Hepatocyte (in vitro differentiated cells): ENCODE measurements at regions not wholly inside any gene's neighbourhood (a gene's known extent, or its start where the extent isn't known, plus 50 kb on each side); places are given as distances from the start of the nearest gene placed in this dataset.

ENCODE experiments used
- DNase-seq: peaks from one replicate; pipeline ENCODE4 v3.0.0-alpha.2; 2016; ENCODE audit warnings: low spot score
- H2AFZ ChIP-seq: fragments of 200-600 bp; sonication (generic); 2 replicates; pipeline ENCODE4 v1.6.0; 2016; ENCODE audit warnings: antibody characterized with exemption, mild to moderate bottlenecking
- H3K27ac ChIP-seq: fragments of 200-600 bp; sonication (generic); 2 replicates; pipeline ENCODE4 v1.5.1; 2016; ENCODE audit warnings: mild to moderate bottlenecking
- H3K27me3 ChIP-seq: fragments of 200-600 bp; sonication (generic); 2 replicates; pipeline ENCODE4 v1.6.1; 2016
- H3K36me3 ChIP-seq: fragments of 200-600 bp; sonication (generic); replicated peaks from 2 replicates; pipeline ENCODE4 v1.5.1; 2016; ENCODE audit warnings: low read depth; ENCODE audit not compliant: insufficient read depth
- H3K4me1 ChIP-seq: fragments of 200-600 bp; sonication (generic); 2 replicates; pipeline ENCODE4 v1.5.1; 2016; ENCODE audit warnings: mild to moderate bottlenecking, moderate library complexity; ENCODE audit not compliant: insufficient read depth
- H3K4me2 ChIP-seq: fragments of 200-600 bp; sonication (generic); 2 replicates; pipeline ENCODE4 v1.6.0; 2016
- H3K4me3 ChIP-seq: fragments of 200-600 bp; sonication (generic); 2 replicates; pipeline ENCODE4 v1.5.1; 2016; ENCODE audit warnings: mild to moderate bottlenecking
- H3K79me2 ChIP-seq: fragments of 200-600 bp; sonication (generic); 2 replicates; pipeline ENCODE4 v1.6.0; 2017; ENCODE audit warnings: mild to moderate bottlenecking
- H3K9me2 ChIP-seq: fragments of 200-600 bp; sonication (generic); replicated peaks from 2 replicates; pipeline ENCODE4 v1.6.0; 2017; ENCODE audit warnings: mild to moderate bottlenecking; ENCODE audit not compliant: insufficient read depth
- H3K9me3 ChIP-seq: fragments of 200-600 bp; sonication (generic); 2 replicates; pipeline ENCODE4 v1.5.1; 2016; ENCODE audit warnings: low read depth, mild to moderate bottlenecking
- H4K20me1 ChIP-seq: fragments of 200-600 bp; sonication (generic); 2 replicates; pipeline ENCODE4 v1.6.0; 2016; ENCODE audit warnings: mild to moderate bottlenecking; ENCODE audit not compliant: insufficient read depth, poor library complexity, severe bottlenecking
- EZH2 ChIP-seq: fragments of 200-600 bp; sonication (generic); IDR thresholded peaks from 2 replicates; pipeline ENCODE4 v1.6.1; 2016; ENCODE audit warnings: antibody characterized with exemption, mild to moderate bottlenecking, borderline replicate concordance
- EZH2phosphoT487 ChIP-seq: fragments of 200-600 bp; sonication (generic); IDR thresholded peaks from one replicate; pipeline ENCODE4 v1.6.1; 2018; ENCODE audit warnings: antibody characterized with exemption, mild to moderate bottlenecking, low read depth, moderate library complexity; ENCODE audit not compliant: unreplicated experiment, severe bottlenecking
- WGBS: methylation state at CpG from one replicate; pipeline ENCODE4 v1.1.6; 2016; ENCODE audit warnings: low lambda C conversion rate; ENCODE audit errors: missing lambda C conversion rate; 5-methylcytosine and 5-hydroxymethylcytosine counted together
- TF ChIP-seq, protein P1 (sequence below): fragments of 200-600 bp; sonication (generic); IDR thresholded peaks from 2 replicates; pipeline ENCODE4 v1.5.1; 2016; ENCODE audit warnings: antibody characterized with exemption, mild to moderate bottlenecking; ENCODE audit not compliant: poor library complexity

DNA sequence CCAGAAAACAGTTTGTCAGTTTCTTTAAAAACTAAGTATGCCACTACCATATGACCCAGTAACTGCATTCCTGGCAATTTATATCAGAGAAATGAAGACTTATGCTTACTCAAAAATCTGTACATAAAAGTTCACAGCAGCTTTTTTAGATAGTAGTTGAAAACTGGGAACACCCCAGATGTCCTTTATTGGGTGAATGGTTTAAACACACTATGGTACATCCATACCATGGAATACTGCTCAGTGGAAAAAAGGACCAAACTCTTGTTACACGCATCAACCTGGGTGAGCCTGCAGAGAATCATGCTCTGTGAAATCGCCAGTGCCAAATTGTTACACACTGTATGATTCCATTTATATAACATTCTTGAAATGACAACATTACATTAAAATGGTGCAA, 127.6 kb upstream of the RET start:
- WGBS, result 98% methylated on average over 2 of the region's 2 CpGs
- Histone ChIP-seq H3K4me2 (no peak overlapping the region), H3K27ac (no peak overlapping the region), H3K9me2 (no peaks in the 10 kb centered on the region), H2AFZ (no peak overlapping the region), H3K36me3 (no peaks in the 10 kb centered on the region), H3K9me3 (no peaks in the 10 kb centered on the region), H4K20me1 (no peaks in the 10 kb centered on the region), H3K4me3 (no peak overlapping the region), H3K27me3 (peaks cover 9% of the 10 kb centered on the region), H3K4me1 (peaks cover 7% of the 10 kb centered on the region), H3K79me2 (no peaks in the 10 kb centered on the region)
- no peak for DNase-seq
- TF ChIP-seq, protein P1, sequence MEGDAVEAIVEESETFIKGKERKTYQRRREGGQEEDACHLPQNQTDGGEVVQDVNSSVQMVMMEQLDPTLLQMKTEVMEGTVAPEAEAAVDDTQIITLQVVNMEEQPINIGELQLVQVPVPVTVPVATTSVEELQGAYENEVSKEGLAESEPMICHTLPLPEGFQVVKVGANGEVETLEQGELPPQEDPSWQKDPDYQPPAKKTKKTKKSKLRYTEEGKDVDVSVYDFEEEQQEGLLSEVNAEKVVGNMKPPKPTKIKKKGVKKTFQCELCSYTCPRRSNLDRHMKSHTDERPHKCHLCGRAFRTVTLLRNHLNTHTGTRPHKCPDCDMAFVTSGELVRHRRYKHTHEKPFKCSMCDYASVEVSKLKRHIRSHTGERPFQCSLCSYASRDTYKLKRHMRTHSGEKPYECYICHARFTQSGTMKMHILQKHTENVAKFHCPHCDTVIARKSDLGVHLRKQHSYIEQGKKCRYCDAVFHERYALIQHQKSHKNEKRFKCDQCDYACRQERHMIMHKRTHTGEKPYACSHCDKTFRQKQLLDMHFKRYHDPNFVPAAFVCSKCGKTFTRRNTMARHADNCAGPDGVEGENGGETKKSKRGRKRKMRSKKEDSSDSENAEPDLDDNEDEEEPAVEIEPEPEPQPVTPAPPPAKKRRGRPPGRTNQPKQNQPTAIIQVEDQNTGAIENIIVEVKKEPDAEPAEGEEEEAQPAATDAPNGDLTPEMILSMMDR, result no peak
- TF ChIP-seq EZH2 (no peak), EZH2phosphoT487 (no peak)

GRCh38 chr10:42950606-42951485, 126.0 kb upstream of the RET start:
- no peaks in the 10 kb centered on the region for H3K36me3 ChIP-seq
- no peak overlapping the region for H2AFZ ChIP-seq
- TF ChIP-seq, protein P1, result no peak
- TF ChIP-seq EZH2 (no peak), EZH2phosphoT487 (no peak)
- H3K4me2 ChIP-seq, result peak overlapping the region; percentile 71
- no peaks in the 10 kb centered on the region for H4K20me1 ChIP-seq
- WGBS, result 84% methylated on average over 25 of the region's 27 CpGs
- no peaks in the 10 kb centered on the region for H3K9me3 ChIP-seq
- peaks cover 7% of the 10 kb centered on the region for H3K4me1 ChIP-seq
- H3K4me3 ChIP-seq, result no peak overlapping the region
- H3K9me2 ChIP-seq, result no peaks in the 10 kb centered on the region
- H3K27me3 ChIP-seq, result peaks cover 9% of the 10 kb centered on the region
- no peaks in the 10 kb centered on the region for H3K79me2 ChIP-seq
- DNase-seq, result no peak
- no peak overlapping the region for H3K27ac ChIP-seq

DNA sequence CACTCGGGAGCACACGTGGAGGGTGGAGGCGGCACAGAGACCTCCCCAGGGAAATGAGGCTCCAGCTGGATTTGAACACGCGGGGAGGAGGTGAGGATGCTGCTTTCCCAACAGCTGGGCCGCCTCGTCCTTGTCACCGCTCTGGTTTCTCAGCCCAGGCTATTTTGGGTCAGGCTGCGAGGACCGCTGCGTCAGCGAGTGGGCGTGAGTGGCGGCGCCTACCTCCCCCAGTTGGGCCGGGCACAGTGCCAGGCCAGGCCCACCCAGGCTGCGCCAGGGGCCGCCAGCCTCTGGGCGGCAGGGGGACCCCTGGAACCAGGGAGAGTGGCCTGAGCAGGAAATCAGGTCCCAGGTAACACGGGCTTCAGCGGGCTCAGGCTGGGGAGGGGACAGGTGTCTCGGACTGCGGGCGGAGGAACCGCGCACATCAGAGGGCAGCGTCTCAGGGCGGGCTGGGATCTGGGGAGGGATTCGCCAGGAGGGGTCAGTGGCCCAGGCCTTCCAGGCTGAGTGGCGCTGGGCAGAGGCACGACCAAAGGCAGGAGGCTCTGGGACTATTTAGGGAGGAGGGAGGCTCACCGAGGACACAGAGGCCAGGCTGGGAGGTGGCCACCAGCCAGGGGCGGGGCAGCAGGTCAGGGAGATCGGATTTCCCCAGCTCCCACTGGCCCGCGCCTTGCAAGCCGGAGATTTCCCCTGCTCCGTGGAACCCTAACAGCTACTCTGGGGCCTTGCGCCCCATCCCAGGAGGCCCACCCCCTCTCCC, 125.2 kb upstream of the RET start:
- Histone ChIP-seq H3K27ac (no peak overlapping the region), H3K4me3 (no peak overlapping the region)

More for the DNA sequence above, 125.2 kb upstream of the RET start:
- H3K4me1 ChIP-seq, result peaks cover 7% of the 10 kb centered on the region
- TF ChIP-seq EZH2phosphoT487, result no peak
- TF ChIP-seq, protein P1, result no peak
- H3K9me3 ChIP-seq, result no peaks in the 10 kb centered on the region
- peak; percentile 42 for DNase-seq
- H3K27me3 ChIP-seq, result peaks cover 9% of the 10 kb centered on the region
- no peaks in the 10 kb centered on the region for H4K20me1 ChIP-seq
- H3K4me2 ChIP-seq, result peak overlapping the region; percentile 71
- H2AFZ ChIP-seq, result peak overlapping the region; percentile 33
- WGBS, result 21% methylated on average over 35 of the region's 39 CpGs
- H3K36me3 ChIP-seq, result no peaks in the 10 kb centered on the region
- no peaks in the 10 kb centered on the region for H3K9me2 ChIP-seq
- no peaks in the 10 kb centered on the region for H3K79me2 ChIP-seq
